Caco-2 (cell line): ENCODE measurements at regions not wholly inside any gene's neighbourhood (a gene's known extent, or its start where the extent isn't known, plus 50 kb on each side); places are given as distances from the start of the nearest gene placed in this dataset.
"Not testable (repeated sequence)": the region's sequence is repeated elsewhere in the genome, so short reads cannot be mapped to it uniquely, and the experiment has no call there.

Experiments used
- BruUV-seq: library from RNA; stranded (reverse); fragments of 400-500 nt; replicated peaks from 2 replicates; lab custom pipeline; 2021; lab: Mats Ljungman, UMichigan
- CTCF ChIA-PET: fragments of 300-600 bp; sonication (Branson Sonifier 250); formaldehyde crosslinking; loops from one replicate; lab custom pipeline; 2022; ENCODE audit warnings: antibody characterized with exemption; lab: Charles Lee
- POLR2A ChIA-PET: fragments of 300-600 bp; sonication (Branson Sonifier 250); formaldehyde crosslinking; loops from one replicate; lab custom pipeline; 2022; ENCODE audit warnings: antibody characterized with exemption; lab: Charles Lee
- DNase-seq, 2 experiments: peaks; one replicate each; pipeline versions ENCODE4 v3.0.0 to v3.0.0-alpha.2; 2020 to 2022
- H3K27me3 ChIP-seq: replicated peaks from 2 replicates; pipeline ENCODE4 v1.6.0; 2011; ENCODE audit warnings: low read length; ENCODE audit not compliant: control insufficient read depth, insufficient read depth
- H3K36me3 ChIP-seq: 2 replicates; pipeline ENCODE4 v1.5.1; 2011; ENCODE audit warnings: low read length; ENCODE audit not compliant: control insufficient read depth, insufficient read depth
- H3K4me1 ChIP-seq: fragments of 250-450 bp; sonication (Bioruptor Pico); 2 replicates; pipeline ENCODE4 v1.5.1; 2020; ENCODE audit warnings: mild to moderate bottlenecking
- H3K4me3 ChIP-seq: 2 replicates; pipeline ENCODE4 v1.5.1; 2011; ENCODE audit warnings: low read depth, mild to moderate bottlenecking, control low read depth, low read length
- H3K9me3 ChIP-seq: fragments of 250-450 bp; sonication (Bioruptor Pico); 2 replicates; pipeline ENCODE4 v1.5.1; 2020; ENCODE audit warnings: mild to moderate bottlenecking, moderate library complexity
- H3K27ac Mint-ChIP-seq: one replicate; pipeline ENCODE4 v1.8.0; 2022; ENCODE audit warnings: mixed read lengths; ENCODE audit not compliant: unreplicated experiment
- H3K27me3 Mint-ChIP-seq: one replicate; pipeline ENCODE4 v1.8.0; 2022; ENCODE audit warnings: mixed read lengths; ENCODE audit not compliant: insufficient read depth, unreplicated experiment
- H3K36me3 Mint-ChIP-seq: one replicate; pipeline ENCODE4 v1.8.0; 2022; ENCODE audit warnings: mild to moderate bottlenecking, mixed read lengths; ENCODE audit not compliant: insufficient read depth, unreplicated experiment
- H3K4me1 Mint-ChIP-seq: one replicate; pipeline ENCODE4 v1.8.0; 2022; ENCODE audit warnings: low read depth, mixed read lengths; ENCODE audit not compliant: unreplicated experiment
- H3K4me3 Mint-ChIP-seq: one replicate; pipeline ENCODE4 v1.8.0; 2022; ENCODE audit warnings: mild to moderate bottlenecking, moderate library complexity, mixed read lengths; ENCODE audit not compliant: unreplicated experiment
- H3K9me3 Mint-ChIP-seq: one replicate; pipeline ENCODE4 v1.8.0; 2022; ENCODE audit warnings: mixed read lengths; ENCODE audit not compliant: unreplicated experiment
- CTCF ChIP-seq, 2 experiments: fragments of 200-600 bp in 1 of 2; IDR thresholded peaks; 1 replicate in 1 of 2; 2 replicates in 1 of 2; pipeline versions ENCODE4 v1.5.1 to v1.8.0; 2011 to 2022; ENCODE audit warnings: antibody characterized with exemption in 1 of 2, control low read depth in 1 of 2, inconsistent platforms in 1 of 2, low read depth in 1 of 2, low read length in 1 of 2, mild to moderate bottlenecking in 1 of 2, moderate library complexity in 1 of 2; ENCODE audit not compliant: insufficient read depth in 1 of 2, severe bottlenecking in 1 of 2, unreplicated experiment in 1 of 2
- intact Hi-C: fragments of 100-400 bp; cut with micrococcal nuclease; formaldehyde crosslinking; loops from one replicate; pipeline ENCODE4 v1.10.0; 2022; ENCODE audit not compliant: unreplicated experiment

- Histone ChIP-seq H3K4me1 (no peaks in the 10 kb centered on the region), H3K36me3 (no peaks in the 10 kb centered on the region), H3K9me3 (no peaks in the 10 kb centered on the region), H3K27me3 (no peaks in the 10 kb centered on the region), H3K4me3 (no peak overlapping the region)
- CTCF ChIA-PET: interaction anchor here (0.7 to 1.6 kb wide), 3 partner anchors 47 to 297 kb away, joined by 3 read pairs; no protein-coding TSS in a partner anchor
- peak in 1 of 2 experiments; percentile 33 for DNase-seq
- intact Hi-C loops: loop anchor here (2.0 to 5.0 kb wide), 4 partner anchors 60 to 298 kb away; no protein-coding TSS in a partner anchor
- H3K27me3 Mint-ChIP-seq: peaks cover 3% of the 10 kb centered on the region
- no peak overlapping the region for H3K4me3 Mint-ChIP-seq
- no peaks in the 10 kb centered on the region for H3K36me3 Mint-ChIP-seq
- BruUV-seq: no TSS peak
- POLR2A ChIA-PET: no interaction called here
- H3K9me3 Mint-ChIP-seq: no peaks in the 10 kb centered on the region
- peak in 1 of 2 experiments; percentile 51 for TF ChIP-seq CTCF (IDR thresholded peaks at IDR 0.05; ENCODE audit: insufficient read depth in 1 of 2, low read depth in 1 of 2, low read length in 1 of 2, severe bottlenecking in 1 of 2, unreplicated experiment in 1 of 2)
- H3K27ac Mint-ChIP-seq: no peak overlapping the region
- no peaks in the 10 kb centered on the region for H3K4me1 Mint-ChIP-seq
These were observed 78.1 kb downstream of the BMP15 start for GRCh38 chrX:50988649-50989048.

DNA sequence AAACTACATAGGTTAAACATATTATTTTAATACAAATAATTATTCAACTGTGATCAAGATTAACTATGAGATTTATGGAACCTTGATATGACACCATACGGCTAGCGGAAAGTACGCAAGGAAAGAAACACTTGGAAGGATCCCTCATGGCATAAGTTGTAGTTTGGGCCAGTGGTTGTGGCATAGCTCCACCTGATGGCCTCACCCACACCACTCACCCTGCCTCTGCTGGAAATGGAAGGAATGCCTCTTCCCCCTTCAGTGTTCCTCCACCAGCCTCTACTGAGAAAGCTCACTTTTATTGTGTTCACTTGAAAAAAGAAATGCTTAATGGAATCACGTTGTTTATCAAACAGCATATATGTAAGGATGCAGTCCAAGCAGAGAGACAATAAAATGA, 86.4 kb downstream of the BMP15 start:
- H3K27me3 ChIP-seq: no peaks in the 10 kb centered on the region; the same call in 1 of the 2 replicates
- no peaks in the 10 kb centered on the region for H3K36me3 ChIP-seq
- Mint-ChIP-seq H3K36me3 (no peaks in the 10 kb centered on the region), H3K9me3 (no peaks in the 10 kb centered on the region), H3K27me3 (peaks cover 6% of the 10 kb centered on the region), H3K27ac (no peak overlapping the region), H3K4me1 (no peaks in the 10 kb centered on the region), H3K4me3 (no peak overlapping the region)
- no peak for DNase-seq
- H3K4me3 ChIP-seq: no peak overlapping the region
- no TSS peak for BruUV-seq
- peak in 1 of 2 experiments; percentile 17 for TF ChIP-seq CTCF (IDR thresholded peaks at IDR 0.05; ENCODE audit: insufficient read depth in 1 of 2, low read depth in 1 of 2, low read length in 1 of 2, severe bottlenecking in 1 of 2, unreplicated experiment in 1 of 2)
- ChIA-PET POLR2A (no interaction called here), CTCF (interaction anchor here (0.7 kb wide), 1 partner anchor 52 kb away, joined by 4 read pairs; no protein-coding TSS in a partner anchor)
- H3K9me3 ChIP-seq: no peaks in the 10 kb centered on the region
- intact Hi-C loops: no loop called here
- H3K4me1 ChIP-seq: no peaks in the 10 kb centered on the region

- H3K27me3 ChIP-seq, H3K9me3 Mint-ChIP-seq, H3K4me3 Mint-ChIP-seq, DNase-seq, CTCF ChIA-PET, H3K27ac Mint-ChIP-seq, BruUV-seq, H3K4me1 Mint-ChIP-seq, H3K27me3 Mint-ChIP-seq, intact Hi-C loops, POLR2A ChIA-PET, H3K36me3 Mint-ChIP-seq, H3K9me3 ChIP-seq, H3K4me3 ChIP-seq, H3K4me1 ChIP-seq, H3K36me3 ChIP-seq: not testable (repeated sequence)
These were observed 89.8 kb downstream of the BMP15 start for GRCh38 chrX:51000384-51000783.

GRCh38 chrX:51001733-51002632, 91.4 kb downstream of the BMP15 start:
- BruUV-seq, H3K4me3 Mint-ChIP-seq, H3K4me1 ChIP-seq, CTCF ChIA-PET, H3K9me3 ChIP-seq, H3K9me3 Mint-ChIP-seq, intact Hi-C loops, H3K27ac Mint-ChIP-seq, H3K27me3 Mint-ChIP-seq, H3K27me3 ChIP-seq, H3K4me3 ChIP-seq, H3K4me1 Mint-ChIP-seq, H3K36me3 ChIP-seq, DNase-seq, H3K36me3 Mint-ChIP-seq, POLR2A ChIA-PET: not testable (repeated sequence)
